ENCODE measurements at regions not wholly inside any gene's neighbourhood (a gene's known extent, or its start where the extent isn't known, plus 50 kb on each side); places are given as distances from the start of the nearest gene placed in this dataset.
"Not testable (repeated sequence)": the region's sequence is repeated elsewhere in the genome, so short reads cannot be mapped to it uniquely, and the experiment has no call there.

GRCh38 chr12:62163368-62163767, 96.8 kb upstream of the USP15 start:
- Histone ChIP-seq H3K27me3 (no peaks in the 10 kb centered on the region), H3K9me3 (replicated peaks) (no peaks in the 10 kb centered on the region), H3K36me3 (no peaks in the 10 kb centered on the region), H3K27ac (no peak overlapping the region), H3K4me1 (no peaks in the 10 kb centered on the region), H3K4me3 (no peak overlapping the region)
- no peak for DNase-seq

- no peaks in the 10 kb centered on the region for H3K9me3 ChIP-seq (replicated peaks)
- no peak overlapping the region for H3K4me3 ChIP-seq
- no peaks in the 10 kb centered on the region for H3K36me3 ChIP-seq
- H3K4me1 ChIP-seq, result no peaks in the 10 kb centered on the region
- DNase-seq, result no peak
- H3K27me3 ChIP-seq, result no peaks in the 10 kb centered on the region
- no peak overlapping the region for H3K27ac ChIP-seq
Observed at GRCh38 chr12:62164036-62164435, 96.2 kb upstream of the USP15 start.

GRCh38 chr12:62166525-62166924, 93.7 kb upstream of the USP15 start:
- Histone ChIP-seq H3K9me3 (replicated peaks) (no peaks in the 10 kb centered on the region), H3K36me3 (no peaks in the 10 kb centered on the region), H3K27me3 (no peaks in the 10 kb centered on the region), H3K27ac (no peak overlapping the region), H3K4me3 (no peak overlapping the region), H3K4me1 (no peaks in the 10 kb centered on the region)
- no peak for DNase-seq

DNA sequence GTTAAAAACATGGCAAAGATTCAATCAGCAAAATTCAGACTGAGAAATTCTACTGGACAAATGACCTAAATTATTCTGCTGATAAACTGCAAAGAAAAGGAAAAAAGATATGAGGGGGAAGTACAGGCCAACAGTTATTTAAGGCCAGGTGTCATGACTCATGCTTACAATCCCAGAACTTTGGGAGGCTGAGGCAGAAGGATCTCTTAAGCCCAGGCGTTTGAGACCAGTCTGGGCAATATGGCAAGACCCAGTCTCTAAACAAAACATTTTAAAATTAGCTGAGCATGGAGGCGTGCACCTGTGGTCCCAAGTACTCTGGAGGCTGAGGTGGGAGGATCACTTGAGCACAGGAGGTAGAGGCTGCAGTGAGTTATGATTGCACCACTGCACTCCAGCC, 91.8 kb upstream of the USP15 start:
- no peaks in the 10 kb centered on the region for H3K4me1 ChIP-seq
- H3K9me3 ChIP-seq (replicated peaks), result no peaks in the 10 kb centered on the region
- no peak for DNase-seq
- H3K27ac ChIP-seq, result no peak overlapping the region
- no peaks in the 10 kb centered on the region for H3K36me3 ChIP-seq
- no peaks in the 10 kb centered on the region for H3K27me3 ChIP-seq
- no peak overlapping the region for H3K4me3 ChIP-seq

GRCh38 chr12:62170241-62170640, 90.0 kb upstream of the USP15 start:
- H3K27ac ChIP-seq, result no peak overlapping the region
- H3K9me3 ChIP-seq (replicated peaks), result no peaks in the 10 kb centered on the region
- no peak overlapping the region for H3K4me3 ChIP-seq
- no peaks in the 10 kb centered on the region for H3K4me1 ChIP-seq
- no peak for DNase-seq
- no peaks in the 10 kb centered on the region for H3K27me3 ChIP-seq
- H3K36me3 ChIP-seq, result no peaks in the 10 kb centered on the region

DNA sequence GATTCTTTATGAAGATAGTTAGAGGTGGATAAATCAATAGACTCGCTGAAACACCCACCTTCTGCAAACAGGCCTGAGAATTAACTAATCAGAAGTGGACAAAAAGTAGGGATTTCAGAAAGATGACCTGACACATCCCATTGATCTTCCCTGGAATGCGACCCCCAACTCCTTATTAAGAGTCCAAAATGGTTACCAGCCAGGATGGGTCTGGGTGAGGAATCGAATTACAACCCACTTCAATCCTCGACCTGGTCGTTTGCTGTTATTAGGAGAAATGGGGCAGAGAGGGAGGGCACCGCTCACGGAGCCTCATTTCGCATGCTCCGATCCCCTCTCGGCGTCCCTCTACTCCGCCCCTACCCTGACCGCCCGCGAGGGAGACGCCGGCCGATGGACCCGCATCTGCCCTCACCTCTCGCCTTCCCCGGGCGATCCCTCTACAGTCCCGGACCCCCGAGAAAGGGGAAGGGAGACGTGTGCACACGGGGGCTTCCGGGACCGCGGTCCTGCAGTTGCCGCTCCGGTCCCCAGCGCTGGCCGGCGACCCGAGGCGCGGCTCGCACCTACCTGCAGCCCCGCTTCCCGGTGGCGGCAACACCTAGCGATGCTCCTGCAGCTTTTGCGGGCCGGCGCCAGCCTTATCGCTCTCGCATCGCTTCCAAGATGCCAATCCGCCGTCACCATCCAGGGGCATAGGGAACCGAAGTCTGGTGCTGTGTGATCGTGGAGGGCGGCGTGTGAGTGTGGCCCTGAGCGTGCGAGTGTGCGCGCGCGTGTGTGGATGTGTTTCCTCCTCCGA, 69.3 kb upstream of the USP15 start:
- Histone ChIP-seq H3K27ac (no peak overlapping the region), H3K27me3 (no peaks in the 10 kb centered on the region), H3K9me3 (replicated peaks) (no peaks in the 10 kb centered on the region), H3K36me3 (no peaks in the 10 kb centered on the region), H3K4me1 (no peaks in the 10 kb centered on the region), H3K4me3 (no peak overlapping the region)
- no peak for DNase-seq

DNA sequence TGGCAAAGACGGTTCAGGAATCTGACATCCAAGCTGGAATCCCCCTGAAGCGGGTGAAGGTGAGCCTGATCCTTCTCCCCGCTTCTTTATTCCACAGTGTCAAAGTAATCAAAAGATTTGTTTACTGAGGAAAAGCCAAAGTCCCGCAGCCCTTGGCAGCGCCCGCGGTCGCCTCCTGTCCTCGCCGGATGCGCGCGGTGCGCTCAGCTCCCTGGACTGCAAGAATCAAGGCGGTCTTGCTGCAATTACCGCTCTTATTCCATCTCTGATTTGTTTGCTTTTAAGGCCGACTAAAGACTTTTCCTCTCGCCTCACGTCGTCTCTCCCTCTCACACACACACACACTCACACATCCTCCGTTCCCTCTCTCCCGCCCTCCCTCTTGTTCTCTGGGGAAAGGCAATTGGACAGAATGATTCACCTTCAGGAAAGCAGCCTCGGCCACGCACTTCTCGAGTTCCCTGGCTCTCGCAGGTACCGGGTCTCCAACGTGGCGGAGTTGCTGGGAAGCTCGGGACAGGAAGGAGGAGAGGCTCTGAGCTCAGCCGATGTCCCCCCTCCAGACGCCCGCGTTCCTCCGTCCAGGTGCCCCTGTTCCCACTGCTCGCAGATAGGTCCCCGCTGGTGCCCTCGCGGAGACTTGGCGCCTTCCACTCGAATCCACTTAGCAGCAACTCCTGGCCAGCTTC, 68.6 kb upstream of the USP15 start:
- Histone ChIP-seq H3K36me3 (no peaks in the 10 kb centered on the region), H3K27me3 (no peaks in the 10 kb centered on the region), H3K9me3 (replicated peaks) (no peaks in the 10 kb centered on the region), H3K4me3 (no peak overlapping the region), H3K27ac (no peak overlapping the region), H3K4me1 (no peaks in the 10 kb centered on the region)
- no peak for DNase-seq

DNA sequence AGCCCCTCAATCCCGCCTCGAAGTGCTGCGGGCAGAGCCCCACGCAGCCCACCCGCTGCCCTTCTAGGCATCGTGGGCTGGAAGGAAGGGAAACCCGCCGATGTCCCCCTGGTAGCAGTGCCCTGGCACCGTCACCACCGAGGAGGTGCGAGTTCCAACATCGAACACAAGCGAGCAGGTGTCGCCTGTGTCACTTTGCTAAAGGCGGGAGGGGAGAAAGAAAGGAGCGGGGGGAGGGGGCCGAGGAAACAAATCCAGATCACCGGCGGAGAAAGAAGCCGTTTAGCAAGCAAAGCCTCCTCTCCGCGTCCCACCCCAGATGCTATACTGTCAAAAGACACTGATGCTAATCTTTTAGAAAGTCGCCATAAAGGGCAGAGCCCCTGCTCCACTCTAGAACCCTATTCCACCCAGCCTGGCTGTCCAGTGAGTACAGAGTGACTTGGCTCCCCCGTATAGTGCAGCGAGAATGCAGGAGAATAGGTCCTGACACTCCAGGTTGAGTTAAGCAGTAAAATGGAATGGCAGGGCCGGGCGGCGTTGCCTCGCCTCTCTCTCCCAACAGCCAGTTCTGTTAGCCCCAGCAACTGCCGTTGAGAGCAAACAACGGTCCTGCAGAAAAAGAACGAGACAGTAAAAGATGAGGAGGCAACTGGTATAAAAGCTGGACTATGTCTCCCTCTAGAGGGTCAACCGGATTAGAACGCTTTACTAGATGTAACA, 67.9 kb upstream of the USP15 start:
- H3K4me1 ChIP-seq, result no peaks in the 10 kb centered on the region
- H3K27me3 ChIP-seq, result no peaks in the 10 kb centered on the region
- no peak overlapping the region for H3K4me3 ChIP-seq
- H3K36me3 ChIP-seq, result no peaks in the 10 kb centered on the region
- peak; percentile 56 to 83 for DNase-seq
- H3K27ac ChIP-seq, result no peak overlapping the region
- H3K9me3 ChIP-seq (replicated peaks), result no peaks in the 10 kb centered on the region

GRCh38 chr12:62192903-62193250, 67.3 kb upstream of the USP15 start:
- Histone ChIP-seq H3K4me1 (no peaks in the 10 kb centered on the region), H3K27me3 (no peaks in the 10 kb centered on the region), H3K4me3 (no peak overlapping the region), H3K36me3 (no peaks in the 10 kb centered on the region), H3K27ac (no peak overlapping the region), H3K9me3 (replicated peaks) (no peaks in the 10 kb centered on the region)
- DNase-seq, result no peak

DNA sequence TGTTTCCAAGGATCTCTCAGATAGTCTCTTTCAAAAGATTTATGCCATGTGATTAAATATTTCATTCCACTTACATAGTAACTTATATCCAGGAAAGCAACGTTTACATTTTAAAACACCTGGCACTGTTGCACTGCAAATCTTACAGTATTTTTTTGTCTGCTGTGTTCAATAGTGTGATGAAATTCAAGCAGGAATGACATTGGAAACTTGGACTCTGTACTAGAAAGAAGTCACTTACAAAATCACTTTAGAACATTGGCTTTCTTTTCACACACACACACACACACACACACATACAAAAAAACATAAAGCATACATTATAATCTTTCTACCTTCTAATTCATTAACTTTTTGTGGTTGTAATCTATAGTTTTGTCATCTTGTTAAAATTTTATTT, 66.2 kb upstream of the USP15 start:
- Histone ChIP-seq H3K27me3 (no peaks in the 10 kb centered on the region), H3K4me3 (no peak overlapping the region), H3K4me1 (no peaks in the 10 kb centered on the region), H3K27ac (no peak overlapping the region), H3K36me3 (no peaks in the 10 kb centered on the region), H3K9me3 (replicated peaks) (no peaks in the 10 kb centered on the region)
- DNase-seq, result no peak

DNA sequence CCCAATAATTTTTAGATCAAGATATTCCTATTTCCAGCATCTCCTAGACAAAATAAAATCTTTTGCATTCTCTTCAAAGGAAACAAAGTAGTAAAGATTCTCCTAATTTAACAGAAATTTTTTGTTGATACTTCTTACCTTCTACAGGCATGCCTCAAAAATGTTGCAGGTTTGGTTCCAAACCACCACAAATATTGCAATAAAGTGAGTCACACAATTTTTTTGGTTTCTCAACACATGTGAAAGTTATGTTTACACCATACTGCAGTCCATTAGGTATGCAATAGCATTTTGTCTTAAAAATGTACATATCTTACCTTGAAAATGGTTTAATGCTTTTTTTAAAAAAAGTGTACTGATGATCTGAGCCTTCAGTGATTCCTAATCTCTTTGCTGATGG, 65.6 kb upstream of the USP15 start:
- Histone ChIP-seq H3K9me3 (replicated peaks) (no peaks in the 10 kb centered on the region), H3K27ac (no peak overlapping the region), H3K4me3 (no peak overlapping the region), H3K27me3 (no peaks in the 10 kb centered on the region), H3K36me3 (no peaks in the 10 kb centered on the region), H3K4me1 (no peaks in the 10 kb centered on the region)
- DNase-seq, result no peak

DNA sequence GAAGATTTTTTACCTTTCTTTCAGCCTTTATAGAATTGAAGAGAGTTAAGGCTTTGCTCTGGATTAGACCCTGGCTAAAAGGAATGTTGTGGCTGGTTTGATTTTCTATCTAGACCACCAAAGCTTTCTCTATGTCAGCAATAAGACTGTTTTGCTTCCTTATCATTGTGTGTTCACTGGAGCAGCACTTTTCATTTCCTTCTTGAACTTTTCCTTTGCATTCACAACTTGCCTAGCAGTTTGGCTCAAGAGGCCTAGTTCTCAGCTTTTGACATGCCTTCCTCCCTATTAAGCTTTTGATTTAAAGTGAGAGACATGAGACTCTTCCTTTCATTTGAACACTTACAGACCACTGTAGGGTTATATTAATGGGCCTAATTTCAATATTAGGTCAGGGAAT, 64.1 kb upstream of the USP15 start:
- no peaks in the 10 kb centered on the region for H3K27me3 ChIP-seq
- H3K36me3 ChIP-seq, result no peaks in the 10 kb centered on the region
- no peak overlapping the region for H3K27ac ChIP-seq
- no peaks in the 10 kb centered on the region for H3K9me3 ChIP-seq (replicated peaks)
- no peaks in the 10 kb centered on the region for H3K4me1 ChIP-seq
- no peak for DNase-seq
- H3K4me3 ChIP-seq, result no peak overlapping the region

GRCh38 chr12:62202861-62203260, 57.3 kb upstream of the USP15 start:
- H3K27ac ChIP-seq; H3K36me3 ChIP-seq; H3K4me1 ChIP-seq; H3K4me3 ChIP-seq; H3K27me3 ChIP-seq; DNase-seq; H3K9me3 ChIP-seq (replicated peaks): not testable (repeated sequence)

- H3K9me3 ChIP-seq (replicated peaks), result no peaks in the 10 kb centered on the region
- no peaks in the 10 kb centered on the region for H3K36me3 ChIP-seq
- H3K4me1 ChIP-seq, result no peaks in the 10 kb centered on the region; the same call in 1 of the 2 replicates
- no peaks in the 10 kb centered on the region for H3K27me3 ChIP-seq
- DNase-seq, result no peak
- H3K27ac ChIP-seq, result no peak overlapping the region
- no peak overlapping the region for H3K4me3 ChIP-seq
Observed at GRCh38 chr12:62205346-62205745, 54.9 kb upstream of the USP15 start.

GRCh38 chr12:62207248-62207647, 53.0 kb upstream of the USP15 start:
- no peaks in the 10 kb centered on the region for H3K27me3 ChIP-seq
- H3K9me3 ChIP-seq (replicated peaks), result no peaks in the 10 kb centered on the region
- H3K36me3 ChIP-seq, result no peaks in the 10 kb centered on the region
- H3K27ac ChIP-seq, result no peak overlapping the region
- no peaks in the 10 kb centered on the region; the same call in 1 of the 2 replicates for H3K4me1 ChIP-seq
- no peak for DNase-seq
- no peak overlapping the region for H3K4me3 ChIP-seq
